ENCODE measurements at regions not wholly inside any gene's neighbourhood (a gene's known extent, or its start where the extent isn't known, plus 50 kb on each side); places are given as distances from the start of the nearest gene placed in this dataset.
"Not testable (repeated sequence)": the region's sequence is repeated elsewhere in the genome, so short reads cannot be mapped to it uniquely, and the experiment has no call there.

DNA sequence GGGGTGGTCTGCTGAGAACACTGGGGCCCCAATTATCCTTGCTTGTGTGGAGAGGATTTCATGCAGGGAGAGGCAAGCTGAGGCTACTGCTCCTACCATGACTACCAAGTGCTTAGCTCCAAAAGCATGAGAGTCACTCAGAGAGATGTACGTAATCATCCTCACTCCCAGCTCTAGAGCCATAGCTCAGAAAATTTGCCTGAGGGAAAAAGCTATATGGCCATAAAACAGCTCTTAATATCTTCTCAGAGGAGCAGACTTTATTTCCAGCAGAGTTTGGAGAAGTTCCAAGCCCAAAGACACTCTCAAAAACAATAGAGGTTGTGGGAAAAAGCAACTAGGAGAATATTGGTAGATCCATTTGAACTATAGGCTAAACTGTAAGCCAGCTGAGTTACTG is 106.4 kb upstream of the PBX1 start:
- no peak overlapping the region for H3K27ac ChIP-seq (replicated peaks)
- no peak for DNase-seq (ENCODE audit: low read depth in 1 of 2, low spot score in 1 of 2)
- no peak overlapping the region for H3K4me3 ChIP-seq (replicated peaks; ENCODE audit: insufficient read depth, low read length)
- no peak for TF ChIP-seq GABPA (IDR thresholded peaks at IDR 0.05; ENCODE audit: low read depth)
- TF ChIP-seq REST (IDR thresholded peaks at IDR 0.05; ENCODE audit: insufficient replicate concordance, low read depth): no peak
- no peak for TF ChIP-seq SPI1 (IDR thresholded peaks at IDR 0.05; ENCODE audit: borderline replicate concordance, low read depth)
- no peak for TF ChIP-seq POLR2AphosphoS5 (IDR thresholded peaks at IDR 0.05; ENCODE audit: low read depth)
- TF ChIP-seq, protein P1, sequence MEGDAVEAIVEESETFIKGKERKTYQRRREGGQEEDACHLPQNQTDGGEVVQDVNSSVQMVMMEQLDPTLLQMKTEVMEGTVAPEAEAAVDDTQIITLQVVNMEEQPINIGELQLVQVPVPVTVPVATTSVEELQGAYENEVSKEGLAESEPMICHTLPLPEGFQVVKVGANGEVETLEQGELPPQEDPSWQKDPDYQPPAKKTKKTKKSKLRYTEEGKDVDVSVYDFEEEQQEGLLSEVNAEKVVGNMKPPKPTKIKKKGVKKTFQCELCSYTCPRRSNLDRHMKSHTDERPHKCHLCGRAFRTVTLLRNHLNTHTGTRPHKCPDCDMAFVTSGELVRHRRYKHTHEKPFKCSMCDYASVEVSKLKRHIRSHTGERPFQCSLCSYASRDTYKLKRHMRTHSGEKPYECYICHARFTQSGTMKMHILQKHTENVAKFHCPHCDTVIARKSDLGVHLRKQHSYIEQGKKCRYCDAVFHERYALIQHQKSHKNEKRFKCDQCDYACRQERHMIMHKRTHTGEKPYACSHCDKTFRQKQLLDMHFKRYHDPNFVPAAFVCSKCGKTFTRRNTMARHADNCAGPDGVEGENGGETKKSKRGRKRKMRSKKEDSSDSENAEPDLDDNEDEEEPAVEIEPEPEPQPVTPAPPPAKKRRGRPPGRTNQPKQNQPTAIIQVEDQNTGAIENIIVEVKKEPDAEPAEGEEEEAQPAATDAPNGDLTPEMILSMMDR (IDR thresholded peaks at IDR 0.05; ENCODE audit: insufficient read depth, low read length): no peak
- no peaks in the 10 kb centered on the region for H3K27me3 ChIP-seq (ENCODE audit: insufficient read depth, poor library complexity, severe bottlenecking)

- no peak overlapping the region for H3K27ac ChIP-seq (replicated peaks)
- H3K4me3 ChIP-seq (replicated peaks; ENCODE audit: insufficient read depth, low read length): no peak overlapping the region
- no peaks in the 10 kb centered on the region for H3K27me3 ChIP-seq (ENCODE audit: insufficient read depth, poor library complexity, severe bottlenecking)
- no peak for DNase-seq (ENCODE audit: low read depth in 1 of 2, low spot score in 1 of 2)
- TF ChIP-seq SPI1 (IDR thresholded peaks at IDR 0.05; ENCODE audit: borderline replicate concordance, low read depth) (no peak), POLR2AphosphoS5 (IDR thresholded peaks at IDR 0.05; ENCODE audit: low read depth) (no peak), REST (IDR thresholded peaks at IDR 0.05; ENCODE audit: insufficient replicate concordance, low read depth) (no peak), GABPA (IDR thresholded peaks at IDR 0.05; ENCODE audit: low read depth) (no peak)
- TF ChIP-seq, protein P1 (IDR thresholded peaks at IDR 0.05; ENCODE audit: insufficient read depth, low read length): no peak
Observed at GRCh38 chr1:164456272-164456671, 102.7 kb upstream of the PBX1 start.

DNA sequence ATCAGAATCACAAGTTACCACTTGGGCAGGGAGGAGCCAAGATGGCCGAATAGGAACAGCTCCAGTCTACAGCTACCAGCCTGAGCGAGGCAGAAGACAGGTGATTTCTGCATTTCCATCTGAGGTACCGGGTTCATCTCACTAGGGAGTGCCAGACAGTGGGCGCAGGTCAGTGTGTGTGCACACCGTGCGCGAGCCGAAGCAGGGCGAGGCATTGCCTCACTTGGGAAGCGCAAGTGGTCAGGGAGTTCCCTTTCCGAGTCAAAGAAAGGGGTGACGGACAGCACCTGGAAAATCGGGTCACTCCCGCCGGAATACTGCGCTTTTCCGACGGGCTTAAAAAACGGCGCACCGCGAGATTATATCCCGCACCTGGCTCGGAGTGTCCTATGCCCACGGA is 99.8 kb upstream of the PBX1 start:
- not testable (repeated sequence) for H3K27ac ChIP-seq (replicated peaks); H3K4me3 ChIP-seq (replicated peaks; ENCODE audit: insufficient read depth, low read length); H3K27me3 ChIP-seq (ENCODE audit: insufficient read depth, poor library complexity, severe bottlenecking); DNase-seq (ENCODE audit: low read depth in 1 of 2, low spot score in 1 of 2)

GRCh38 chr1:164466001-164466421 is 93.0 kb upstream of the PBX1 start:
- DNase-seq (ENCODE audit: low read depth in 1 of 2, low spot score in 1 of 2): no peak
- H3K27me3 ChIP-seq (ENCODE audit: insufficient read depth, poor library complexity, severe bottlenecking): no peaks in the 10 kb centered on the region
- H3K4me3 ChIP-seq (replicated peaks; ENCODE audit: insufficient read depth, low read length): no peak overlapping the region
- no peak overlapping the region for H3K27ac ChIP-seq (replicated peaks)
- no peak for TF ChIP-seq SPI1 (IDR thresholded peaks at IDR 0.05; ENCODE audit: borderline replicate concordance, low read depth)
- no peak for TF ChIP-seq REST (IDR thresholded peaks at IDR 0.05; ENCODE audit: insufficient replicate concordance, low read depth)
- TF ChIP-seq GABPA (IDR thresholded peaks at IDR 0.05; ENCODE audit: low read depth): no peak
- TF ChIP-seq POLR2AphosphoS5 (IDR thresholded peaks at IDR 0.05; ENCODE audit: low read depth): no peak
- TF ChIP-seq, protein P1 (IDR thresholded peaks at IDR 0.05; ENCODE audit: insufficient read depth, low read length): no peak

Measured in HL-60 (cell line).